ENCODE measurements at regions not wholly inside any gene's neighbourhood (a gene's known extent, or its start where the extent isn't known, plus 50 kb on each side); places are given as distances from the start of the nearest gene placed in this dataset.

GRCh38 chr2:52539026-52539970 is 1228.3 kb upstream of the CHAC2 start:
- DNase-seq: no peak

GRCh38 chr2:52537588-52537987 is 1230.0 kb upstream of the CHAC2 start:
- no peaks in the 10 kb centered on the region for H3K27me3 ChIP-seq (replicated peaks; ENCODE audit: control insufficient read depth, insufficient read depth, low read length, poor library complexity, severe bottlenecking)
- H3K9me3 ChIP-seq (ENCODE audit: control insufficient read depth, low read length): no peaks in the 10 kb centered on the region
- no peak overlapping the region for H3K4me3 ChIP-seq (ENCODE audit: insufficient read depth, low read depth, low read length, poor library complexity, severe bottlenecking)
- no peak overlapping the region for H3K27ac ChIP-seq (ENCODE audit: insufficient read depth, low read length, poor library complexity, severe bottlenecking)
- no peak for DNase-seq
- no peaks in the 10 kb centered on the region for H3K36me3 ChIP-seq (ENCODE audit: control insufficient read depth, insufficient read depth, low read length)
- no peaks in the 10 kb centered on the region for H3K4me1 ChIP-seq (ENCODE audit: control insufficient read depth, insufficient read depth, low read length, poor library complexity, severe bottlenecking)

More at GRCh38 chr2:52539026-52539970, 1228.3 kb upstream of the CHAC2 start:
- Histone ChIP-seq H3K36me3 (ENCODE audit: control insufficient read depth, insufficient read depth, low read length) (no peaks in the 10 kb centered on the region), H3K27ac (ENCODE audit: insufficient read depth, low read length, poor library complexity, severe bottlenecking) (no peak overlapping the region), H3K4me3 (ENCODE audit: insufficient read depth, low read depth, low read length, poor library complexity, severe bottlenecking) (no peak overlapping the region), H3K27me3 (replicated peaks; ENCODE audit: control insufficient read depth, insufficient read depth, low read length, poor library complexity, severe bottlenecking) (no peaks in the 10 kb centered on the region), H3K4me1 (ENCODE audit: control insufficient read depth, insufficient read depth, low read length, poor library complexity, severe bottlenecking) (no peaks in the 10 kb centered on the region), H3K9me3 (ENCODE audit: control insufficient read depth, low read length) (no peaks in the 10 kb centered on the region)

GRCh38 chr2:52536929-52537460 is 1230.6 kb upstream of the CHAC2 start:
- H3K27ac ChIP-seq (ENCODE audit: insufficient read depth, low read length, poor library complexity, severe bottlenecking): no peak overlapping the region
- no peaks in the 10 kb centered on the region for H3K27me3 ChIP-seq (replicated peaks; ENCODE audit: control insufficient read depth, insufficient read depth, low read length, poor library complexity, severe bottlenecking)
- DNase-seq: no peak

GRCh38 chr2:52532956-52533355 is 1234.6 kb upstream of the CHAC2 start:
- H3K36me3 ChIP-seq (ENCODE audit: control insufficient read depth, insufficient read depth, low read length): no peaks in the 10 kb centered on the region
- no peak for DNase-seq
- H3K4me1 ChIP-seq (ENCODE audit: control insufficient read depth, insufficient read depth, low read length, poor library complexity, severe bottlenecking): no peaks in the 10 kb centered on the region
- no peak overlapping the region for H3K27ac ChIP-seq (ENCODE audit: insufficient read depth, low read length, poor library complexity, severe bottlenecking)
- H3K9me3 ChIP-seq (ENCODE audit: control insufficient read depth, low read length): no peaks in the 10 kb centered on the region
- H3K27me3 ChIP-seq (replicated peaks; ENCODE audit: control insufficient read depth, insufficient read depth, low read length, poor library complexity, severe bottlenecking): no peaks in the 10 kb centered on the region
- no peak overlapping the region for H3K4me3 ChIP-seq (ENCODE audit: insufficient read depth, low read depth, low read length, poor library complexity, severe bottlenecking)

More at GRCh38 chr2:52536929-52537460, 1230.6 kb upstream of the CHAC2 start:
- no peaks in the 10 kb centered on the region for H3K9me3 ChIP-seq (ENCODE audit: control insufficient read depth, low read length)
- no peak overlapping the region for H3K4me3 ChIP-seq (ENCODE audit: insufficient read depth, low read depth, low read length, poor library complexity, severe bottlenecking)
- H3K4me1 ChIP-seq (ENCODE audit: control insufficient read depth, insufficient read depth, low read length, poor library complexity, severe bottlenecking): no peaks in the 10 kb centered on the region
- H3K36me3 ChIP-seq (ENCODE audit: control insufficient read depth, insufficient read depth, low read length): no peaks in the 10 kb centered on the region

- Histone ChIP-seq H3K27me3 (replicated peaks; ENCODE audit: control insufficient read depth, insufficient read depth, low read length, poor library complexity, severe bottlenecking) (no peaks in the 10 kb centered on the region), H3K4me1 (ENCODE audit: control insufficient read depth, insufficient read depth, low read length, poor library complexity, severe bottlenecking) (no peaks in the 10 kb centered on the region), H3K9me3 (ENCODE audit: control insufficient read depth, low read length) (no peaks in the 10 kb centered on the region), H3K27ac (ENCODE audit: insufficient read depth, low read length, poor library complexity, severe bottlenecking) (no peak overlapping the region), H3K4me3 (ENCODE audit: insufficient read depth, low read depth, low read length, poor library complexity, severe bottlenecking) (no peak overlapping the region), H3K36me3 (ENCODE audit: control insufficient read depth, insufficient read depth, low read length) (no peaks in the 10 kb centered on the region)
- no peak for DNase-seq
These were observed 1240.9 kb upstream of the CHAC2 start for GRCh38 chr2:52526735-52527134.

- Histone ChIP-seq H3K36me3 (ENCODE audit: control insufficient read depth, insufficient read depth, low read length) (no peaks in the 10 kb centered on the region), H3K27me3 (replicated peaks; ENCODE audit: control insufficient read depth, insufficient read depth, low read length, poor library complexity, severe bottlenecking) (no peaks in the 10 kb centered on the region), H3K9me3 (ENCODE audit: control insufficient read depth, low read length) (no peaks in the 10 kb centered on the region), H3K4me1 (ENCODE audit: control insufficient read depth, insufficient read depth, low read length, poor library complexity, severe bottlenecking) (no peaks in the 10 kb centered on the region), H3K4me3 (ENCODE audit: insufficient read depth, low read depth, low read length, poor library complexity, severe bottlenecking) (no peak overlapping the region), H3K27ac (ENCODE audit: insufficient read depth, low read length, poor library complexity, severe bottlenecking) (no peak overlapping the region)
- no peak for DNase-seq
These were observed 1247.0 kb upstream of the CHAC2 start for GRCh38 chr2:52520644-52521043.

GRCh38 chr2:52518678-52519077 is 1248.9 kb upstream of the CHAC2 start:
- Histone ChIP-seq H3K4me3 (ENCODE audit: insufficient read depth, low read depth, low read length, poor library complexity, severe bottlenecking) (no peak overlapping the region), H3K9me3 (ENCODE audit: control insufficient read depth, low read length) (no peaks in the 10 kb centered on the region), H3K27me3 (replicated peaks; ENCODE audit: control insufficient read depth, insufficient read depth, low read length, poor library complexity, severe bottlenecking) (no peaks in the 10 kb centered on the region), H3K27ac (ENCODE audit: insufficient read depth, low read length, poor library complexity, severe bottlenecking) (no peak overlapping the region), H3K4me1 (ENCODE audit: control insufficient read depth, insufficient read depth, low read length, poor library complexity, severe bottlenecking) (no peaks in the 10 kb centered on the region), H3K36me3 (ENCODE audit: control insufficient read depth, insufficient read depth, low read length) (no peaks in the 10 kb centered on the region)
- no peak for DNase-seq

GRCh38 chr2:52512760-52513159 is 1254.8 kb upstream of the CHAC2 start:
- Histone ChIP-seq H3K27ac (ENCODE audit: insufficient read depth, low read length, poor library complexity, severe bottlenecking) (no peak overlapping the region), H3K27me3 (replicated peaks; ENCODE audit: control insufficient read depth, insufficient read depth, low read length, poor library complexity, severe bottlenecking) (no peaks in the 10 kb centered on the region), H3K4me3 (ENCODE audit: insufficient read depth, low read depth, low read length, poor library complexity, severe bottlenecking) (no peak overlapping the region), H3K36me3 (ENCODE audit: control insufficient read depth, insufficient read depth, low read length) (no peaks in the 10 kb centered on the region), H3K4me1 (ENCODE audit: control insufficient read depth, insufficient read depth, low read length, poor library complexity, severe bottlenecking) (no peaks in the 10 kb centered on the region), H3K9me3 (ENCODE audit: control insufficient read depth, low read length) (no peaks in the 10 kb centered on the region)
- DNase-seq: no peak

- Histone ChIP-seq H3K27me3 (replicated peaks; ENCODE audit: control insufficient read depth, insufficient read depth, low read length, poor library complexity, severe bottlenecking) (no peaks in the 10 kb centered on the region), H3K27ac (ENCODE audit: insufficient read depth, low read length, poor library complexity, severe bottlenecking) (no peak overlapping the region), H3K9me3 (ENCODE audit: control insufficient read depth, low read length) (no peaks in the 10 kb centered on the region), H3K4me3 (ENCODE audit: insufficient read depth, low read depth, low read length, poor library complexity, severe bottlenecking) (no peak overlapping the region), H3K4me1 (ENCODE audit: control insufficient read depth, insufficient read depth, low read length, poor library complexity, severe bottlenecking) (no peaks in the 10 kb centered on the region), H3K36me3 (ENCODE audit: control insufficient read depth, insufficient read depth, low read length) (no peaks in the 10 kb centered on the region)
- DNase-seq: no peak
These were observed 1257.2 kb upstream of the CHAC2 start for GRCh38 chr2:52510432-52510831.

- Histone ChIP-seq H3K27me3 (replicated peaks; ENCODE audit: control insufficient read depth, insufficient read depth, low read length, poor library complexity, severe bottlenecking) (no peaks in the 10 kb centered on the region), H3K4me3 (ENCODE audit: insufficient read depth, low read depth, low read length, poor library complexity, severe bottlenecking) (no peak overlapping the region), H3K36me3 (ENCODE audit: control insufficient read depth, insufficient read depth, low read length) (no peaks in the 10 kb centered on the region), H3K9me3 (ENCODE audit: control insufficient read depth, low read length) (no peaks in the 10 kb centered on the region), H3K4me1 (ENCODE audit: control insufficient read depth, insufficient read depth, low read length, poor library complexity, severe bottlenecking) (no peaks in the 10 kb centered on the region), H3K27ac (ENCODE audit: insufficient read depth, low read length, poor library complexity, severe bottlenecking) (no peak overlapping the region)
- DNase-seq: no peak
These were observed 1265.1 kb upstream of the CHAC2 start for GRCh38 chr2:52502476-52502860.

Measured in effector memory CD4-positive, alpha-beta T cell (primary cell).